Coronary artery (tissue), 2 donors: ENCODE measurements at regions not wholly inside any gene's neighbourhood (a gene's known extent, or its start where the extent isn't known, plus 50 kb on each side); places are given as distances from the start of the nearest gene placed in this dataset.
A peak's percentile ranks its signal among the peaks of the same experiment; 100 is the strongest.
"Not testable (repeated sequence)": the region's sequence is repeated elsewhere in the genome, so short reads cannot be mapped to it uniquely, and the experiment has no call there.

ENCODE experiments used
- DNase-seq: peaks from one replicate; pipeline ENCODE4 v3.0.0-alpha.2; 2017; ENCODE audit warnings: low spot score
- H3K27ac ChIP-seq, 2 donors: fragments of 200-600 bp; sonication (generic); one replicate each; pipeline ENCODE4 v1.5.1; 2016 to 2019
- H3K4me3 ChIP-seq: fragments of 200-600 bp; sonication (generic); 2 replicates; pipeline ENCODE4 v1.5.1; 2016; ENCODE audit warnings: mild to moderate bottlenecking, moderate library complexity
- TF ChIP-seq, protein P1 (sequence below): fragments of 200-600 bp; sonication (generic); IDR thresholded peaks from one replicate; pipeline ENCODE4 v1.5.1; 2019; ENCODE audit warnings: antibody characterized with exemption

DNA sequence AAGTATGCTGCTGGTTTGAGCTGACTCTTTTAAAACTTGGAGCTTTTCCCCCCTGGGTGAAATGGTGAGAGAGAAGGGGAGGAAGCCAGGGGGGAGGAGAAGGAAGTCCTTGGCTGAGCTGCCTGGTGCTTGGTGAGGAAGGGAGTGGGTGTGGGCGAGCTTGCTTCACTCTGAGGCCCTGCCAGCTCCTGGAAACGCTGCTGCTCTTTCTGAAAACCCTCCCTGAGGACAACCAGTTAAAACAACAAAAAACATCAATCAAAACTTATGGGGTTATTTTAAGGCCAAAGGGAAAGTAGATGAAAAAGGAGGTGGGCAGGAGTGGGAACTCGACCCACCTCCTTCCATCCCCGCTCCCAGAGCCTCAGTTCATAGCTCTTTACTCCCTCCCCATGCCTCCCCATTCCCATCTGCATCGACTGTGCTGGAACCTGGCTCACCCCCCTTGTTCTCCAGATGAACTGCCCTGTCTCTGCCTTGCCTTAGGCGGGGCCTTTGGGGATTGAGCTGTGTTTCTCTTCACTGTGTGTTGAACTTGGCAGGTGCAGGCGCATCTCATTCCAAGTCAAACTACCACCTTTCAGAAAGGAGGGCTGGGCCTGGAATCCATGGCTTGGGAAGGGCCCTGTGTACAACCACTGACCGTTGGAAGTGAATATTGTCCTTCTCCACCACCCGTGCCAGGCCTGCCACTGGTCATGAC lies 166.1 kb downstream of the ZNF621 start:
- TF ChIP-seq, protein P1, sequence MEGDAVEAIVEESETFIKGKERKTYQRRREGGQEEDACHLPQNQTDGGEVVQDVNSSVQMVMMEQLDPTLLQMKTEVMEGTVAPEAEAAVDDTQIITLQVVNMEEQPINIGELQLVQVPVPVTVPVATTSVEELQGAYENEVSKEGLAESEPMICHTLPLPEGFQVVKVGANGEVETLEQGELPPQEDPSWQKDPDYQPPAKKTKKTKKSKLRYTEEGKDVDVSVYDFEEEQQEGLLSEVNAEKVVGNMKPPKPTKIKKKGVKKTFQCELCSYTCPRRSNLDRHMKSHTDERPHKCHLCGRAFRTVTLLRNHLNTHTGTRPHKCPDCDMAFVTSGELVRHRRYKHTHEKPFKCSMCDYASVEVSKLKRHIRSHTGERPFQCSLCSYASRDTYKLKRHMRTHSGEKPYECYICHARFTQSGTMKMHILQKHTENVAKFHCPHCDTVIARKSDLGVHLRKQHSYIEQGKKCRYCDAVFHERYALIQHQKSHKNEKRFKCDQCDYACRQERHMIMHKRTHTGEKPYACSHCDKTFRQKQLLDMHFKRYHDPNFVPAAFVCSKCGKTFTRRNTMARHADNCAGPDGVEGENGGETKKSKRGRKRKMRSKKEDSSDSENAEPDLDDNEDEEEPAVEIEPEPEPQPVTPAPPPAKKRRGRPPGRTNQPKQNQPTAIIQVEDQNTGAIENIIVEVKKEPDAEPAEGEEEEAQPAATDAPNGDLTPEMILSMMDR = no peak
- peak overlapping the region; percentile 41 for H3K4me3 ChIP-seq
- peak overlapping the region; percentile 62 to 86 for H3K27ac ChIP-seq

DNA sequence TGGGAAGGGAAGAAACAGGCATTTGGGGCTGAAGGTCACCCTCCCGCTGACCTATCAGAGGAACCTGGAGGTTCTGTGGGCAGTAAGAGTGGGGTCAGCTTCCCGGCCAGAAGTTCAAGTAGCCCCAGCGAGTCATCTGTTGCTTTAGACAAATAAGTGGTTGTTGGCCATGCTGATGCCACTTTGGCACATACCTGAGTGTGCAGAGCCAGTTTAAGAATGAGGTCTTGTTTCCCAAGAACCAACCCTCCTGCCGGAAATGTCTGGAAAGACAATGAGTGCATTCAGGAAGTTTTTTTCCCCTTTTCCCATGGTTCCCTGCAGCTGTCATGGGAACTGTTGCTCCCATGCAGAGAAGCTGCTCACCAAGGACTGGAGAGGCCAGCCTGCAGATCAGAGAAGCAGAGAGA lies 166.7 kb downstream of the ZNF621 start:
- peak overlapping the region; percentile 41 for H3K4me3 ChIP-seq
- TF ChIP-seq, protein P1 = no peak
- H3K27ac ChIP-seq = peak overlapping the region; percentile 62 to 86
- no peak for DNase-seq

More for the DNA sequence above, 166.1 kb downstream of the ZNF621 start:
- peak; percentile 89 for DNase-seq

DNA sequence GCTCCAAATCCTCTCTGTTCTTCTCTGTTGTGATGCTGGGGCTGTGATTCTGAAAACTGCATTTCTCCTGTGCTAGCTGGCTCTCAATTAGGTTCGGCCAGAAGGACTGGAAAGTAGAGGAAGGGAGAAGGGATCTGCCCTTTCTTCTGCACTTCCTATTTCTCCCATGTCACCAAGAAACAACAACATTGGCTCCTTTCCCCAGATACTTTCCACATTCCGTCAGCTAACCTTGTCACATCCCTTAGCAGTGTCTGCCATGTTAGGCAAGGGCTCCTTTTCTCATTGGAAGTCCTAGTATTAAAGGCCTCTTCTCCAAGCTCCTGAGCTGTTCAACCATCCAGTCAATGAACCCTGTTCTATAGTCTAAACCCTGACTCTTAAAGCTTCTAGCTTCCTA lies 171.1 kb downstream of the ZNF621 start:
- Histone ChIP-seq H3K27ac (no peak overlapping the region), H3K4me3 (no peak overlapping the region)
- TF ChIP-seq, protein P1 = no peak
- DNase-seq = no peak

DNA sequence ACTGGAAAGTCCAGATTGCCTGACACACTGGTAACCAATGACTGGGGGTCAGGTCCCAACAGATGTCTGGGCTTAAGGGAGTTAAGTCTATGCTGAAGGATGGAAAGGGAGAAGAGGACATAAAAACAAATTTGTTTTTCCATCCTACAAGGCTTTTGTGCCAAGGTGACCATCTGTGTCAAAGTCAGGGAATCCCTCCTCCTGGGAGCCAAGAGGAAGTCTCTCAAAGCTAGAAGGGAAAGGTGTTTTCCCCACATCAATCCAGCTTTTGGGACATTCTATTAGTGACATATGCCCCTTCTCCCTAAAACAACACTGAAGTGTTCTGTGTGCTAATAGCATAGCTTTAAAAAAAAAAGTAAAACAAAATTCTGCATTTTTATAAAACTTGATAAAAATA lies 173.9 kb downstream of the ZNF621 start:
- not testable (repeated sequence) for H3K4me3 ChIP-seq, H3K27ac ChIP-seq, DNase-seq

DNA sequence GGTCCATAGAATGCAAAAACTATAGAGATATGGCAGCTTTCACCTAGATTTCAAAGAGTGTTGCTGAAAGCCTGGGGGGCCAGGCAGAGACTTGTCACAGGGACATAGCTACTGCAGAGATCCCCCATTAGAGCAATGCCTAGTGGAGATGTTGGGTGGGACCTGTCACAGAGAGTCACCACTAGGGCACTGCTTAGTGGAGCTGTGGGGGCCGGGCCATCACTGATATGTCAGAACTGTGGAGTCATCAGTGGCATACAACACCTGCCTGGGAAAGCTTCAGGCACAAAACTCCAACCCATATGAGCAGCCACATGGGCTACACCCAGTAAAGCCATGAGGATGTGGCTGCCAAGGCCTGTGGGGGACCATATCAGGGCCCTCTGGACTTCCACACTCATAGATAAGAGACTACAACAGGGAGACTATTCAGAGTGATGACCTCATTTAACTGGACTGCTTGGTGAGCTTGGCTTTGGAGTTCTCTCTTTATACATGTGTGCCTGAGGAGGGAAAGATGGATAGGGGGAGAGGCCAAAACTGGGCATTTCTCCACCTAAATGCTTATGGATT lies 176.3 kb downstream of the ZNF621 start:
- Histone ChIP-seq H3K4me3 (no peak overlapping the region), H3K27ac (no peak overlapping the region)
- DNase-seq = no peak
- TF ChIP-seq, protein P1 = no peak

DNA sequence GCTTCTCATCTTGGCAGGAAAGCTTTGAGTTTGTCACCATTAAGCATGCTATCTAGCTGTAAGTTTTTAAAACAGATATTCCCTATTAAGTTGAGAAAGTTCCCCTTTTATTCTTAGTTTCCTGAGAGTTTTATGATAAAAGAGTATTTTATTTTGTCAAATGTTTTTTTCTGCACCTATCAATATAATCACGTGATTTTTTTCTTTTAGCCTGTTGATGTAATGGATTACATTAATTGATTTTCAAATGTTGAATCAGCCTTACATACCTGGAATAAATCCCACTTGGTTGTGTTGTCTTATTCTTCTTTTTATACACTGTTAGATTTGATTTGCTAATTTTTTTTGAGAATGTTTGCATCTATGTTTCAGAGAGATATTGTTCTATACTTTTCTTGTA lies 179.5 kb downstream of the ZNF621 start:
- no peak overlapping the region for H3K27ac ChIP-seq
- no peak for DNase-seq

DNA sequence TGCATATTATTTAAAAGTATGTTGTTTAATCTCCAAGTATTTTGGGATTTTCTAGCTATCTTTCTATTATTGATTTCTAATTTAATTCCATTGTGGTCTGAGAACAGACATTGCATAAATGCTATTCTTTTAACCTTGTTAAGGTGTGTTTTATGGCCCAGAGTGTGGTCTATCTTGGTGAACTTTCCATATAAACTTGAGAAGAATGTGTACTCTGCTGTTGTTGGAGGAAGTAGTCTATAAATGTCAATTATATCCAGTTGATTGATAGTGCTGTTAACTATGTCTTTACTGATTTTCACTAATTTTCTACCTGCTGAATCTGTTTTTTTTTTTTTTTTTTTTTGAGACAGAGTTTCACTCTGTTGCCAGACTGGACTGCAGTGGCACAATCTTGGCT lies 180.9 kb downstream of the ZNF621 start:
- no peak for DNase-seq
- Histone ChIP-seq H3K27ac (no peak overlapping the region), H3K4me3 (no peak overlapping the region)
- TF ChIP-seq, protein P1 = no peak

More for the DNA sequence above, 179.5 kb downstream of the ZNF621 start:
- no peak overlapping the region for H3K4me3 ChIP-seq
- TF ChIP-seq, protein P1 = no peak
